GM12874 (cell line): ENCODE measurements at regions not wholly inside any gene's neighbourhood (a gene's known extent, or its start where the extent isn't known, plus 50 kb on each side); places are given as distances from the start of the nearest gene placed in this dataset.

Experiments used
- CTCF ChIP-seq: IDR thresholded peaks from 2 replicates; pipeline ENCODE4 v1.5.1; 2011; ENCODE audit warnings: low read depth, mild to moderate bottlenecking, control low read depth, low read length, moderate library complexity; ENCODE audit not compliant: insufficient read depth

DNA sequence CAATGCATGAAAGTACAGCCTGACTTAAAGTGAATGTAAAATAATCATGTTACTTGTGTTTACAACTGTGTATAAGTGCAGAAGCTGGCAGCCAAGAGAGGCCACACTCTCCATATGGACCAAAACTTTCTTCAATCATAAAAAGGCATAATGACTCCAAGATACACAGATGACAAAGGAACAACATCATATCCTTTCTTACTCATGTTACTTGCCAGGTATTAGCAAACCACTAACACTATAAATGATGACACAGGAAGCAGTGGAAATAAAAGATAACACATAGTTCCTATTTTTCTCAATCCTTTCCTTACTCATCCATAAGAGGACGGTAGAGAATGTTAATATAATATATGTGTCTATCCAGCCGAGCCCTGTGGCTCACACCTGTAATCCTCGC lies 400.0 kb upstream of the CDH2 start:
- TF ChIP-seq CTCF, result no peak

DNA sequence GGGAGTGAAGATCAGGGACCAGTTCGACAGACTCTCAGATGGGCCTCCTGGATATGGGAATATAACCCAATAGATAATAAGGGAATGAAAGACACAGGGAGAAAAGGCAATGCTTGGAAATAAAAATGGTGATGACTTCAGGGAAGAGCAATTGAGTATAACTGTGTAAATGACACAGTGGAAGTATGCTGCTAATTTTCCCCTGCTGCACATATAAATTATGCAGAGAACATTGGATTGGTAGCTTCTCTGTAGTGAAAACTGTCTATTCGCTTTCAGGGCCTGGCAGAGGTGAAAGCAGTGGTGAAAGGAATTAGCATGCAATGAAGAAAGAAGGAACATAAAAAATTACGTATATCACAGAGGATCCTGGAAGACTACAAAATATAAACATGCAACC lies 398.2 kb upstream of the CDH2 start:
- no peak for TF ChIP-seq CTCF

DNA sequence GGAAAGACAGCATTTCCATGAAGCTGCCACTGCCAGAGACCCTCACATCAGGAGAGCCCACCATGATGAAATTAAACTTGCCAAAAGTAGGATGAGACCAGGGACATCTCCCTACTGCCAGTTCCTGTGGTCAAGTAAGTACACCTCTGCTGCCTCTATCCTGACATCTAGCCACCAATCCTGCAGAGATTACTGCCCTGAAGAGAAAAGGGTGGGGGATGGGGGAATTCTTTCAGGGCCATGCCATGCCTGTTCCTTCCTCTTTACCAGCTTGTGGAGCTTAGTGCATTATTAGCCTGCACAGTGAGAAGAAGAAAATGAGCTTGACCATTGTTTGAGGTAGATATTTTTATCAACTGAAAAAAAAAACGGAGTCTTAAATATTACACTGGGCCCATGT lies 397.2 kb upstream of the CDH2 start:
- no peak for TF ChIP-seq CTCF

DNA sequence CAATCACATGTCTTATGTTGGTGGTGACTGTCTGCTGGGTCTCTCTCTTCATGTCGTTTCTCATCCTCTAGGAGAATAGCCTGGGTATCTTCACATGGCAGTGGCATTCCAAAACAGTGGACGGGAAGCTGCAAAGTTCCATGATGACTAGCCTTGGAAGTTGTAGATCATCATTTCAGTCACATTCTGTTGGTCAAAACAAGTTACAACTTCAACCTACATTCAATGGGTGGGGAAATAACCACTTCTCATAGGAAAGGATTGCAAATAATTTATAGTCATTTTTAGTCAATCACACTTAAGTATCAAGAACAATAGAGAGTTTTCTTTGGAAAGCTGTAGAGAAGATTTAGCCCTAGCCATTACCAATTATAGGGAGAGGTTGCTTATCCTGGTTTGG lies 395.0 kb upstream of the CDH2 start:
- no peak for TF ChIP-seq CTCF

- TF ChIP-seq CTCF, result no peak
These were observed 383.4 kb upstream of the CDH2 start for GRCh38 chr18:28560331-28560730.

DNA sequence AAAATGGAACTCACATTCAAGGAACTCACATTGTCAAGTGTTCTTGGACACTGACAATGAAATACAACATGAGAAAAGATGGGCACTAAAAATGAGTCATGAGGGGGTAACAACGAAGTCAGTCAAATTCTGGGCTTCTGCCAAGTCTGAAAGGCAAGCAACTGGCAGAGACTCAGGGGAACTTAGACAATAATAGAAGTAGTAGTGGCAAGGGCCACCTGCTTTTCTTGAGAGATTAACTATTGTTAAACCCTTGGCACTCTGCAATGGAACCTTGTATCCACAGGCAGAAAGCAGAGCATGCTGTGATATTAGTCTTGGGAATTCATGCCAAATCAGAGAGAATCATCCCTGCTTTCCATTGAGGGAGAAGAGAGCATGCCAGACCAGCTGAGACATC lies 382.6 kb upstream of the CDH2 start:
- no peak for TF ChIP-seq CTCF

GRCh38 chr18:28541934-28542333 lies 365.0 kb upstream of the CDH2 start:
- TF ChIP-seq CTCF, result no peak

DNA sequence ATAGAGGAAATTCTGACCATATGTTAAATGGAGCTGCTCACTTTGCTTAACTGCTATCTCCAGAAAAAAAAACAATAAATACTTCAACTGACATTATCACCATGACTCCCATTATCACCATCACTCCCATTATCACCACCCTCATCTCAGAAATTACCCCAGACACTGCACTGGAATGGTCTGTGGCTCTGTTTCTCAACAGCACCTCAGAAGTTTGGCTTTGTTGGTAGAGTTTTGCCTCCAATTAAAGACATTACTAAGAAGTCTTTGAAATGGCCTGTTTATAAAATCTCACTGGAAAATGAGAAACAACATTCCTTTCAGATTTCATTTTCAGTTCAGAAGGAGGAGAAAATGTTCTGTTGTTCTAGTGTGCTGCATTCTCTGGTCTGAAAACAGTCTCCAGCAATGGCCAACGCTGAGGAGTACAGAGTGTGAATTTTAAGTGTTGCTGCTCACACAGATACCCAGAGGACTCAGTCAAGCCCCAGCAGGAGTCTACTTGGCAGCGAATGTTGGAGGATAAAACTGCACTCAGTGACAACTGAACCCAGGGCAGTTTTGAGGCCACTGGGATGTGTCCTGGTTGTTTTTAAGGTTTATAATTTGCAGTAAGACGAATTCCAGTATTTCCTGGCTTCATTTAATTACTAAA lies 364.5 kb upstream of the CDH2 start:
- TF ChIP-seq CTCF, result no peak
